ENCODE measurements at regions not wholly inside any gene's neighbourhood (a gene's known extent, or its start where the extent isn't known, plus 50 kb on each side); places are given as distances from the start of the nearest gene placed in this dataset.

GRCh38 chr10:42932735-42933447, 144.0 kb upstream of the RET start:
- TF ChIP-seq CTCF (conservative IDR thresholded peaks at IDR 0.05; ENCODE audit: low read depth, low read length) (no peak), EZH2 (IDR thresholded peaks at IDR 0.05; ENCODE audit: borderline replicate concordance, low read depth, low read length, poor library complexity, severe bottlenecking) (no peak)

Measured in A673 (cell line).